ENCODE measurements at regions not wholly inside any gene's neighbourhood (a gene's known extent, or its start where the extent isn't known, plus 50 kb on each side); places are given as distances from the start of the nearest gene placed in this dataset.

- DNase-seq (ENCODE audit: low read depth) (no peak), FAIRE-seq (no peak)
- Histone ChIP-seq H3K27me3 (ENCODE audit: insufficient read depth, low read length) (no peaks in the 10 kb centered on the region), H3K4me1 (ENCODE audit: insufficient read depth, low read length) (no peaks in the 10 kb centered on the region), H3K36me3 (ENCODE audit: insufficient read depth, low read length) (no peaks in the 10 kb centered on the region), H3K9me3 (ENCODE audit: insufficient read depth, low read depth, low read length) (no peaks in the 10 kb centered on the region), H2AFZ (ENCODE audit: low read depth, low read length) (no peak overlapping the region), H3K27ac (ENCODE audit: low read depth, low read length) (no peak overlapping the region), H3K4me2 (ENCODE audit: low read length) (no peak overlapping the region), H3K9ac (ENCODE audit: low read length) (no peak overlapping the region), H3K4me3 (ENCODE audit: insufficient read depth, low read depth, low read length) (no peak overlapping the region), H3K79me2 (ENCODE audit: insufficient read depth, low read length) (no peaks in the 10 kb centered on the region), H4K20me1 (ENCODE audit: insufficient read depth, low read length) (no peaks in the 10 kb centered on the region)
- Mint-ChIP-seq H3K27me3 (ENCODE audit: low read depth, unreplicated experiment) (no peaks in the 10 kb centered on the region), H3K4me3 (ENCODE audit: unreplicated experiment) (no peak overlapping the region), H3K27ac (ENCODE audit: unreplicated experiment) (no peak overlapping the region), H3K4me1 (ENCODE audit: low read depth, unreplicated experiment) (no peaks in the 10 kb centered on the region), H3K36me3 (ENCODE audit: low read depth, unreplicated experiment) (no peaks in the 10 kb centered on the region), H3K9me3 (ENCODE audit: unreplicated experiment) (no peaks in the 10 kb centered on the region)
- no peak for TF ChIP-seq EZH2 (IDR thresholded peaks at IDR 0.05; ENCODE audit: insufficient read depth, low read length)
- TF ChIP-seq, protein P1, sequence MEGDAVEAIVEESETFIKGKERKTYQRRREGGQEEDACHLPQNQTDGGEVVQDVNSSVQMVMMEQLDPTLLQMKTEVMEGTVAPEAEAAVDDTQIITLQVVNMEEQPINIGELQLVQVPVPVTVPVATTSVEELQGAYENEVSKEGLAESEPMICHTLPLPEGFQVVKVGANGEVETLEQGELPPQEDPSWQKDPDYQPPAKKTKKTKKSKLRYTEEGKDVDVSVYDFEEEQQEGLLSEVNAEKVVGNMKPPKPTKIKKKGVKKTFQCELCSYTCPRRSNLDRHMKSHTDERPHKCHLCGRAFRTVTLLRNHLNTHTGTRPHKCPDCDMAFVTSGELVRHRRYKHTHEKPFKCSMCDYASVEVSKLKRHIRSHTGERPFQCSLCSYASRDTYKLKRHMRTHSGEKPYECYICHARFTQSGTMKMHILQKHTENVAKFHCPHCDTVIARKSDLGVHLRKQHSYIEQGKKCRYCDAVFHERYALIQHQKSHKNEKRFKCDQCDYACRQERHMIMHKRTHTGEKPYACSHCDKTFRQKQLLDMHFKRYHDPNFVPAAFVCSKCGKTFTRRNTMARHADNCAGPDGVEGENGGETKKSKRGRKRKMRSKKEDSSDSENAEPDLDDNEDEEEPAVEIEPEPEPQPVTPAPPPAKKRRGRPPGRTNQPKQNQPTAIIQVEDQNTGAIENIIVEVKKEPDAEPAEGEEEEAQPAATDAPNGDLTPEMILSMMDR (IDR thresholded peaks at IDR 0.05; ENCODE audit: insufficient read depth, low read depth, low read length): no peak
Measured at GRCh38 chr11:38796281-38796680, 2198.2 kb upstream of the RAG2 start.

DNA sequence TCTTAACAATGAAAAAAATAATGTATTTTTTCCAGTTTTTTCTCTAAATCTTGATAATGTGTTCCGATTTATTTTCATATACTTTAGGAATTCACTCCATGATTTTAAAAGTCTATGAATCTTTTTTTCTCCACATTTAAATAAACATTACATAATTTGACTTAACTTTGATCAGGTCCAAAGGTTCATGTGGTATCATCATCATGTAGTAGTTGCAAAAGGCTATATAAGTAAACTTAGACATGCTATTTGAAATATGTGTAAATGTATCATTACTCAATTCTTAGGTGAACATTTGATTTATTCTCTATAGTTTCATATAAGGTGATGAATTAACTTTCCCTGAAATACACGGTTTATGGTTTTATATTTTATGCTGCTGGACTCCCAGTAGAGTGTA is 2197.0 kb upstream of the RAG2 start:
- Histone ChIP-seq H4K20me1 (ENCODE audit: insufficient read depth, low read length) (no peaks in the 10 kb centered on the region), H3K4me1 (ENCODE audit: insufficient read depth, low read length) (no peaks in the 10 kb centered on the region), H3K27ac (ENCODE audit: low read depth, low read length) (no peak overlapping the region), H3K4me2 (ENCODE audit: low read length) (no peak overlapping the region), H2AFZ (ENCODE audit: low read depth, low read length) (no peak overlapping the region), H3K9ac (ENCODE audit: low read length) (no peak overlapping the region), H3K79me2 (ENCODE audit: insufficient read depth, low read length) (no peaks in the 10 kb centered on the region), H3K9me3 (ENCODE audit: insufficient read depth, low read depth, low read length) (no peaks in the 10 kb centered on the region), H3K36me3 (ENCODE audit: insufficient read depth, low read length) (no peaks in the 10 kb centered on the region), H3K4me3 (ENCODE audit: insufficient read depth, low read depth, low read length) (no peak overlapping the region), H3K27me3 (ENCODE audit: insufficient read depth, low read length) (no peaks in the 10 kb centered on the region)
- Mint-ChIP-seq H3K4me3 (ENCODE audit: unreplicated experiment) (no peak overlapping the region), H3K4me1 (ENCODE audit: low read depth, unreplicated experiment) (no peaks in the 10 kb centered on the region), H3K9me3 (ENCODE audit: unreplicated experiment) (no peaks in the 10 kb centered on the region), H3K36me3 (ENCODE audit: low read depth, unreplicated experiment) (no peaks in the 10 kb centered on the region), H3K27ac (ENCODE audit: unreplicated experiment) (no peak overlapping the region), H3K27me3 (ENCODE audit: low read depth, unreplicated experiment) (no peaks in the 10 kb centered on the region)
- TF ChIP-seq EZH2 (IDR thresholded peaks at IDR 0.05; ENCODE audit: insufficient read depth, low read length): no peak
- TF ChIP-seq, protein P1 (IDR thresholded peaks at IDR 0.05; ENCODE audit: insufficient read depth, low read depth, low read length): no peak
- FAIRE-seq (no peak), DNase-seq (ENCODE audit: low read depth) (no peak)

DNA sequence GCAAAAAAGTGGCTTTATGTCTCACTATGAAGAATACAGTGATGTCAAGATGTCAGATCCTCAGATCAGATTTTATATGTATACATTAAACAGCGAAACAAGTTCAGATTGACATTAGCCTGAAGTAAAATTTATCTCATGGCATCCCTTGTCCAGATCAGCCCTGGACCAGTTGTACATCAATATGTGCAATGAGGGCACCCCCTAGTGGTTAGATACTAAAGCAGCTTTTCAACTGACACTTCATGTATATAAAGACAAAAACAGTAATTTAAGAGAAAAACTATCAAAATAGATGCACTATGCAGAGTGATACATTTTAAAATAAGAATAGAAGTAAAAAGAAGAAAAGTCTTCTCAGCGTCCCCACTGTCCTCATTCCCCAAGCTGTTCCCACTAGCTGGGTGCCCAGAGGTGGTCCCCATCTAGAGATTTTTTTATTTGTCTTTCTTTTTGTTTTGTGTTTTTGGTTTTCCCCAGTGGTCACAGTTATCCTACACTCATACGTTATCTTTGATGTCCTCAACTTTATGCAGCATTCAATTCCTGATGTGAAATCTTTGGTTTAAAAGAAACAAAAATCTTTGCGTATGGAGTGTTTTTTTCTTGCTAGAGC is 2193.4 kb upstream of the RAG2 start:
- H3K9ac ChIP-seq (ENCODE audit: low read length): no peak overlapping the region
- no peaks in the 10 kb centered on the region for H3K27me3 ChIP-seq (ENCODE audit: insufficient read depth, low read length)
- DNase-seq (ENCODE audit: low read depth) (peak; percentile 47), FAIRE-seq (no peak)
- Mint-ChIP-seq H3K4me1 (ENCODE audit: low read depth, unreplicated experiment) (no peaks in the 10 kb centered on the region), H3K9me3 (ENCODE audit: unreplicated experiment) (no peaks in the 10 kb centered on the region), H3K36me3 (ENCODE audit: low read depth, unreplicated experiment) (no peaks in the 10 kb centered on the region), H3K27me3 (ENCODE audit: low read depth, unreplicated experiment) (no peaks in the 10 kb centered on the region), H3K27ac (ENCODE audit: unreplicated experiment) (no peak overlapping the region), H3K4me3 (ENCODE audit: unreplicated experiment) (no peak overlapping the region)
- TF ChIP-seq EZH2 (IDR thresholded peaks at IDR 0.05; ENCODE audit: insufficient read depth, low read length): no peak
- TF ChIP-seq, protein P1 (IDR thresholded peaks at IDR 0.05; ENCODE audit: insufficient read depth, low read depth, low read length): peak; percentile 93
- H4K20me1 ChIP-seq (ENCODE audit: insufficient read depth, low read length): no peaks in the 10 kb centered on the region
- no peaks in the 10 kb centered on the region for H3K4me1 ChIP-seq (ENCODE audit: insufficient read depth, low read length)
- H3K36me3 ChIP-seq (ENCODE audit: insufficient read depth, low read length): no peaks in the 10 kb centered on the region
- H3K4me3 ChIP-seq (ENCODE audit: insufficient read depth, low read depth, low read length): no peak overlapping the region
- no peak overlapping the region for H3K27ac ChIP-seq (ENCODE audit: low read depth, low read length)
- no peaks in the 10 kb centered on the region for H3K79me2 ChIP-seq (ENCODE audit: insufficient read depth, low read length)
- H3K4me2 ChIP-seq (ENCODE audit: low read length): no peak overlapping the region
- H2AFZ ChIP-seq (ENCODE audit: low read depth, low read length): no peak overlapping the region
- H3K9me3 ChIP-seq (ENCODE audit: insufficient read depth, low read depth, low read length): no peaks in the 10 kb centered on the region
